Right renal pelvis (tissue), 4 donors: ENCODE measurements at regions not wholly inside any gene's neighbourhood (a gene's known extent, or its start where the extent isn't known, plus 50 kb on each side); places are given as distances from the start of the nearest gene placed in this dataset.

ENCODE experiments used
- DNase-seq, 4 donors: peaks; one replicate each; pipeline ENCODE4 v3.0.0-alpha.2; 2013; ENCODE audit warnings: low read depth in 4 of 4, low spot score in 3 of 4, missing footprints in 1 of 4

- DNase-seq: no peak
Measured at GRCh38 chr6:47934023-47934422, 152.2 kb downstream of the OPN5 start.

DNA sequence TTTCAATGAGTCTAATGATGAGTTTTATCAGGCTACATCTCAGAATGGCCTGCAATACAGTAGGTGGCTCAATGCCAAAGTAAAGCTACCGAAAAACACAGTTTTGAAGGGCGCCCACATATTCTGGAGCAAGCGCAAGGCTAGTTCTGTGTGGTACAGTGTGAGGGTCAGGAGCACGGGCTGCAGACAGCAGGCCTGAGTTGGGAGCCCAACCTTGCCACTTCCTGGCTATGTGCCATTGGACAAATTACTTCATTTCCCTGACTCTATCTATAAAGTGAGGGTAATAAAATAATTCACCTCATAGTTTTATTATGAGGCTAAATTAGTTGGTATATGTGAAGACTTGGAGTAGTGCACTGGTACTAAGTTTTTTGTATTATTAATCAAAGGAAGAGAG is 150.7 kb downstream of the OPN5 start:
- DNase-seq: no peak

DNA sequence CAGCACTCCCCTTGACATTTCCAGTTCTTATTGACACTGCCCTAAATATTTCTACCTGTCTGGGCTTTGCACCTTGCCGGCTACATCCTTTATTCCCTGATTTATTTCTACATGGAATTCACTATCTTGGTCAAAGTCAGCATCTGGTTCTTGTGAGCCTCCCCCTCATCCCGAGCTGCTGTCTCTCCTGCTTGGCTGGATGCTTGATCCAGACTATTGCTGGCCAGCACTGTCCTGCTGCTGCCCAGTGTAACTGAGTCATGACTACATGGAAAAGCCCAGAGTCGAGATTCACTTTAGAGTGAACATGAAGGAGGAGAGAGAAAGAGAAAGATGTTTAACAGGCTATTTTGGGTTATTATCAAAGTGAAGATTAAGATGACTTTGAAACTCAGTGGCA is 142.2 kb downstream of the OPN5 start:
- DNase-seq: no peak

DNA sequence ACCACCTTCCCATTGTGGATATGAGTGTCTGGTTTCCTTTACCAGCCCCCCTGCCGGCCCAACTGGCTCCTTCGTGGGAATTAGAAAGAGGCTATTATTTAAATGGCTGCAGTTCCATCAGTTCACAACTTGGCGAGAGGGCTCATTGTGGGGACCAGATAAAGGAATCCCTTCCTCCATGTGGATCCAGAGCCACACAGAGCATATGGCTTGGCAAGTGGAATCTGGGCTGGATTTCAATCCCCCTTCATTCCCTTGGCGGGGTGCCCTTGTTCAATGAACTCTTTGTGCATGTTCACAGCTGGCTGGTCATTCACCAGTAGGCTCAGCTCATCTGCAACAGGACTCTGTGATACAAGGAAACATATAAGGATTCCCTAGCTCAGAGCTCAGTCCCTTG is 140.6 kb downstream of the OPN5 start:
- DNase-seq: no peak

GRCh38 chr6:47919875-47920274 is 138.0 kb downstream of the OPN5 start:
- DNase-seq: no peak

DNA sequence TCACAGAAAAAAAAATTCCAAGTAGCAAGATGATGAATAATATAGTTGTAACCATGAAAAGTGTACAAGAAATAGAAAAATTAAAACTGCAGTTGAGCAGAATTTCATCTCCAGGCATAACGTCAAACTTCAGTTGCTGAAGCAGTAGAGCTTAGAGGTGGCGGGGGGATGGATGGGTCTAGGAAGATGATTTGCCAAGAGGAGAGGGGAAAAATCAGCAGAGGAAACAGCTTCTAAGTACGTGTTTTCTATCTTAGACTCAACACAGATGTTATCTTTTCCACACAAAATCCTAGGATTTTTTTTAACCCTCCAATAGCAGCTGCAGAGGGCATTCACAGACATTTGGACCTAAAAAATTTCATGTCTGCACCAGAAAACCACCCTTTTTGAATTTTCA is 136.0 kb downstream of the OPN5 start:
- no peak for DNase-seq

DNA sequence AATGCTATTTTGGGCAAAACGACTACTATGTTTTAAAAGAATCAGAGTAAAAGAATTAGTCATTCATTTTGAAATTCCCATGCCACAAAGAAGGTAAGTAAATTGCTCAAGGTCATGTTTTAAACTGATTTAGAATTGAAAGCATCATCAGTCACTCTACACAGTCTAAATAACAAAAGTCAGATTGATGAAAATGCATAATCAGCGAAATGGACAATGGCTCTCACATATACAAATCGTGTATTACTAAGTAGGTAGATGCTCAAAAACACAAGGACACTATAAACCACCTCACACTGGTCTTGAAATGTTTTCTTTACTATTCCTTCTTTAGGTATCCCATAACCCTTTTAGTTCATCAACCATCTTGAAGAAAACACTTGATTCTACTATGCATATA is 135.4 kb downstream of the OPN5 start:
- DNase-seq: no peak

DNA sequence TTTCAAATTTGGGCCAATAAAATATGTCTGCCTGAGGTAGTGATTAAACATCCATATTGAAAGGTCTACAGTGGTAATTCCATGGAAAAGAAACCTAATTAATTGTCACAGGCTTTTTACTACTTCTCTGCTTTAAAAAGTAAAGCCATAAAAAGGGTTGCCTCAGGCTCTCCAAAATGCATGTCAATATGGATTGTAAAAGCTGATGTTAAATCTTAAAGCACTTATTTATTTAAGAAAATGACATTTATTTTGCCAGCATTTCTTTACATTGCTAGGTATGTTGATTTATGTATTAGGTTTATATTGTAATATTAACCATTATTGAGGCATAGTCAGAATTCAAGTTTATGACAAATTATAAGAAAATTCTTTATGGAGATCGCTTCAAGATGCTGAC is 133.2 kb downstream of the OPN5 start:
- no peak for DNase-seq

GRCh38 chr6:47908271-47908670 is 126.4 kb downstream of the OPN5 start:
- DNase-seq: no peak

GRCh38 chr6:47905717-47906116 is 123.9 kb downstream of the OPN5 start:
- DNase-seq: no peak

GRCh38 chr6:47897247-47897646 is 115.4 kb downstream of the OPN5 start:
- DNase-seq: peak; percentile 12 to 43 (median 26)

DNA sequence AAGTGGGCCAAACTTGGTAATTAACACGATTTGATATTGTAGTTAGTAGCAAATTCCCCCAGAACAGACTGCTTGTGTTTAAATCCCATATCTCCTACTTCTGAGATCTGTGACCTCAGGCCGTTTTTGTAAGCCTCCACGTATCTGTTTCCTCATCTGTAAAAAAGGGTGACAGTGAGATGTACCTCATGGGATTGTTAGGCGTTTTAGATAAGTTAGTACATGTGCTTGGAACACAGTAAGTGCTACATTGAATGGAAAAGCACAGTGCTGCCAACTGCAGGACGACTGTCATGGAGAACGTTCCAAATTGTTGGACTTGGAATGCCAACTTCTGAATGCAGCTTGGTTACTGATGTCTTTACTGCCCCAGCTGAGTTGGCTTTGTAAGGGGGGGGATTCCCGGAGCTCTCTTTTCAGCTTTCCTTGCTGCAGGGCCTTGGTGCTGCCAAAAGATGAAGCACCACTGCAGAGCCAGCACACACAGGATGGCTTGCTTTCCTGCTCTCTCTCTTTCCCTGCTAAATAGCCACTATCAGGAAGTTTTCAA is 108.6 kb downstream of the OPN5 start:
- DNase-seq: no peak

DNA sequence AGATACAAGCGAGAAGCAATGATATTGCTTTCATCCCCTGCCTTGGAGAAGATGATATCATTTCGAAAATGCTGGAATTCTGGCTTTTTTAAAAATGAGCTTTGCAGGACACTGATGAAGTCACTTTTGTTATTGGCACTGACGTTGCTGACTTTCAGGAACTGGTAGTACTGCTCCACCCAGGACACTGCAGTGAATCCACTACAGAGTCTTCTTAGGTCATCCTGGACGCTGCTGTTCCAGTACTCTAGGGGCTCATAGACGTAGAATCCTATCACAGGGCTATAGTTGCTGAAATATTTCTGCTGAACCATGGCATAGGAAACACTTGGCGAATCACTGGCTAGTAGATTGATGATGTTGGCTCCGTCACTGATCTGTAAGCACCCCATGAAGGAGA is 97.2 kb downstream of the OPN5 start:
- DNase-seq: no peak
